ENCODE measurements at regions not wholly inside any gene's neighbourhood (a gene's known extent, or its start where the extent isn't known, plus 50 kb on each side); places are given as distances from the start of the nearest gene placed in this dataset.

DNA sequence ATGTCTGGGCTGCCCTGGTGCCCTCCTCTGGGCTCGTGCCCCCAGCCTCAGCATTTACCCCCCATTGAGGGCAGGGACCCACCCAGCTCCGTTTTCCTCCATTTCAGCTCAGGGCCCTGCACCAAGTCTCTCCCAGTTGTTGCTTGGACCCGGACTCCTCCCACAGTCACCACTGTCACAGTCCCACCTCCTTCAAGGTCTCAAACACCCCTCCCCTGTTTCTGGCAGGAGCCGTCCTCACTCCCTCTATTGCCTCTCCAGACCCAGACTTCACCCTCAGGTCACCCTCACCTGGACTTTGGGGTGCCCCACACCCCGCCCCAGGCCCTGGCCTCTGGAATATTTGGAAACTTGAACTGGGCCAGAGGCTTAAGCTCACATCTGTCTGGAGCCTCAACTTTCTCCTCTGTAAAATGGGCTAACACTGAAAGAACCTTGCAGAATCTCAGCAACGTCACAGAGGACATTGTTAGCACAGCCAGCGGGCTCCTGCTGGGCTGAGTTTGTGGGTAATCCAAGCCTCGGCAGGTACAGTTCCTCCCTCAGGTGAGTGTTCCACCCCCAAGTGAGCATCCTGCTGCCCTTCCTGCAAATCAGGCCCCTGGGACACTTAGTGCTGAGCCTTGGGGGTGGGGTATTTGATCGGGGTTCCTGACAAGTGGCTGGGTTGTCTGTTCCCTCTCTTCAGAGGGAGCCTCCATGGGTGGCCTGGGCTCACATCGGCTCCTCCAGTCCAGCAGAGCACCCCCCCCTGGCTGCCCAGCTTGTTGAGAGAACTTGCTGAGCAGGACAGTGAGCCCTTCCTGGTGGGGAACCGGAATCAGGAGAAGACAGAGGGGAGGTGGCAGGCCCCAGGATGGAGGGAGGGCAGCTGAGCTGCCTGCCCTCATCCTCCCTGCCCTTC lies 130.1 kb downstream of the C9orf50 start:
- no peak for DNase-seq (ENCODE audit: low read depth)

DNA sequence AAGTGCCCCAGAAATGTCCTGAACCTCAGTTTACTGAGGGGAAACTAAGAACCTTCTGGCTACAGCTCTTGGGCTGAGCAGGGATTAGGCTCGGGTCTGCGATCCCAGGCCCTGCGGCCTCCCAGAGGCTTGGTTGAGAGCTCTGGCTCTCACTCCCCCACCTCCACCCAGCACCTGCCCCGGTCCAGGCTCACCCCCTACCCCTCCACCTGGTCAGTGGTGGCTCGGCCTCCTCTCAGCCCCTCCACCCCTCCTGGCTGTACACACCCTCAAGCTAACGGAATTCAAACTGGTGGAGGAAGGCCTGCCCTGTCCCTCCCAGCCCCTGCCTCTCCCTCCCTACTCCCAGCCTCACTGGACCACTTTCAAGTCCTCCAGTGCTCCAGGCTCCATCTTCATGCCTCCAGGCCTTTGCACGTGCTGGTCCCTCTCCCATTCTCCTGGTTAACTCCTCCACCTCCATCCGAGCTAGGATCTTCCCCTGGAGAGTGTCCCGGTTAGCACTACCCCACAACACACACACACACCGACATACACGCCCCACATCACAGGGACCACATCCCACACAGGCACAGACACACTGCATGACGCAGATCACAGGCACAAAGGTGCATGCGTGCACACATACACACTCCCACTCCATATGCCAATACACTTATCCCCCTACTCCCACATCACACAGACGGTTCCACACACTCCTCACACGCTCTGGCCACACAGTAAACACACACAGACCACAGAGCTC lies 130.9 kb downstream of the C9orf50 start:
- DNase-seq (ENCODE audit: low read depth) = no peak

GRCh38 chr9:129487658-129488483 lies 133.0 kb downstream of the C9orf50 start:
- DNase-seq (ENCODE audit: low read depth) = peak; percentile 43

DNA sequence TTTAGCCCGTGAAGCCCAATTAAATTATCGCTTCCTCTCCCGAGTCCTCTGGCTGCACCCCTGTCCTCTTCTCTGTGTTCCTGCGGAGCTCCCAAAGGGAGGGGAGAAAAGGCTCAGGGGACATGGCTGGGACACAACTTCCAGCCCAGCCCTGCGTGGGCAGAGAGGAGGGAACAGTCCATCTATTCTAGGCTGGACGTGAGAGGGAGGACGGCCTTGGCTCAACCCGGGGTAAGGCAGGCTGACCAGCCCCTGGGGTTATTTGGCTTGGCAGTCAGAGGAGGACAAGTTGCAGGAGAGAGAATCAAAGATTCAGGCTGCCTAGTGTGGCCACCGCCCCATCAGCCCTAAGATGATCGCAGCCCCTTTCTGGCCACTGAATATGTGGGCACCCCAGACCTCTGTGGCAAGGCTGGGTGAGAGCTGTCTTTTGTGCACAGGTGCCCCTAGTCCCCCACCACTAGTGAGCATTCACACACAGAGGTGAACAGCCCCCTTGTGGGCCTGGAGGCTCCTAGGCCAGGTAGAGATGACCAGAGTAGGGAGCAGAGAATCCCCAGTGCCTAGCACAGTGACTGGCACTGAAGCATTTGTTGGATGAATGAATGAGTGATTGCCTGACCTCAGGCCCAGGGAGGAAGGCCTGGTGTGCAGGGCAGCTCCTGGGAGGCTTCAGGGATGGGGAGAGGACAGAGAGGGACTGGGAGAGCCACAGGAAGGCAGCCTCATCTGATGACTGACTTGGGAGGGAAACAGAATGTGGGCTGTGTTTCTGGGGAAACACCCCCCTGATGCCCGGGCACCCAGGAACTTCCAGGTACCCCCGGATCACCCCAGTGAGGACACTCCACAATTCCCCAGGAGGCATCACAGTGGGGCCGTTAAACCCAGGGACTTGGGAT lies 133.9 kb downstream of the C9orf50 start:
- peak; percentile 40 for DNase-seq (ENCODE audit: low read depth)

- no peak for DNase-seq (ENCODE audit: low read depth)
Measured at GRCh38 chr9:129485145-129485774, 135.6 kb downstream of the C9orf50 start.

DNA sequence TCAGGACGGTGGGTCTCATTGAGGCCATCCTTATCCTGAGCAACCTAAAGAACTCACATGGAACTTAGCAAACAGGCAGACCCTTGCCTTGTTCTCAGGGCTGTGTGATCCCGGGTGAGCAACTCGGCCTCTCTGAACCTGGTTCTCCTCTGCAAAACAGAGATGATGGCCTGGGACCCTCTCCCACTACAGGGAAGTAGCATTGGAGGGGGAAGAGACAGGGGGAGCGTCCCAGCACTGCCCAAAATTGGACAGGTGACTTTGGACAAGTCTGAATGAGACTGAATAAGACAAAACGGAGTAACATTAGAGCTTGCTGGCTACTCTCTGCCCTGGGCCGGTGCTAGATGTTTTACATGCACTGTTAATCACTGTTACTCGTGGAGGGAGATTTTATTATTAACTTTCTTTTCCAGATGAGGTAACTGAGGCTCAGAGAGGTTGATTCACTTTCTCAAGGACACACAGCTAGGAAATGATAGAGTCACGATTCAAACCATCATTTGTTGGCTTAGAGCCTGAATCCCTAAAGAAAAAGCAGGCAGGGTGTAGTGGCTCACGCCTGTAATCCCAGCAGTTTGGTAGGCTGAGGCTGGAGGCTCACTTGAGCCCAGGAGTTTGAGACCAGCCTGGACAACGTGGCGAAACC lies 136.4 kb downstream of the C9orf50 start:
- DNase-seq (ENCODE audit: low read depth) = no peak

GRCh38 chr9:129483415-129484351 lies 137.2 kb downstream of the C9orf50 start:
- peak; percentile 82 for DNase-seq (ENCODE audit: low read depth)

DNA sequence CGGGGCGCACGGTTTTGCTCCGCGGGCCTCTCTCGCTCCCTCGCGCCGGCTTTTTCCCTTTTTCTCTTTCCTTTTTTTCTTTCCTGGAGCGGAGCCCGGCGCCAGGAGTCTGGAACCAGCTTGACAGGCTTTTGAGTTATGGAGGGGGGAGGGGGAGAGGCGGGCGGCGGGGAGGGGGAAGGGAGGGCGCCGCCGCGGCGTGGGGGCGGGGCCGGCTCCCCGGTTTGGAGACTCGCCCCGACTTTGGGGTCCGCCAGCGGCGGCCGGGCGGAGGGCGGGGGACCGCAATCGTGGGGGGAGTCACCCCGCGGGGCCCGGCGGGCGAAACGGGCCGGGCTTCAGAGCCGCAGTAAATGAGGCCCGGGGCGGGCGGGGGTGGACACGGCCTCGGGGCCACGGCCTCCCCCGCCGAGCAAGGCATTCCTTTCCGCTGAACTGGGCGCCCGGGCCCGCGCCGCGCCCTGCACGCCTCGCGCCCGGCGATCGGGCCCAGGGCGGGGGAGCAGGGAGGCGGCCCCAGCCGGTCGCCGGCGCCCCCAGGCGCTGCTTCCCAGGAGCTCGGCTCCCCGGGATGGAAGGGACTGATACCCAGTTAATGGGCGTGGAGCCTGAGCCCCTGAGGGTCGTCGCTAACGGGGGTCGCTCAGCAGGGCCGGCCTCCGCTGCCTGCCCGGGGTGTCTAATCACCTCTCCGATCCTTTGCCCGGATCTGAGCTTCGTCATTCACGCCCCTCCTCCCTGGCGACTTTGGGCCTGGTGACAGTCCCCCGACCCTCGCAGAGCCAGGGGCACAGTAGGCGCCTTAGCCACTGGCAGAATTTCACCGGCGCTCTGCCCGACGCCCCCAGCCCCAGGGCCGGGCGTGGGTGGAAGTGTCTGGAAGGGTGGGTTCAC lies 138.1 kb downstream of the C9orf50 start:
- peak; percentile 90 for DNase-seq (ENCODE audit: low read depth)

- DNase-seq (ENCODE audit: low read depth) = peak; percentile 17
Measured at GRCh38 chr9:129481810-129482511, 138.9 kb downstream of the C9orf50 start.

DNA sequence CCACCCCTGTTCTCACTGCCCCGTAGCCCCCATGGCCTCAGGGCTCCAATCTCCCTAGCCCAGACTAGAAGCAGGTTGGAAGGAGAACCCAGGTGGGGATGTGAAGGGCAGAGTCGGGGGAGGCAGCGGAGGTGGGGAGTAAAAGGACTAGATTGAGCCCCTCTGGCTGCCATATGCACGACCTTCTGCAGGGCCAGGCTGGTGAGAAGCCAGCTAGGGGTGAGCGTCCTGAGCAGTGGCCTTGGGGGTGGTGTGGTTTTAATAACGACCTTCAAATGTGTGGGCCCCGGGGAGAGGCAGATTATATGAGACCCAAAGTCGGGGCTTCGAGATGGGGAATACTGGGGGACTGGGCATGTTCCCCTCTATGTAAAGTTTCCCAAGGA lies 139.5 kb downstream of the C9orf50 start:
- no peak for DNase-seq (ENCODE audit: low read depth)

- DNase-seq (ENCODE audit: low read depth) = no peak
Measured at GRCh38 chr9:129480745-129481144, 140.2 kb downstream of the C9orf50 start.

DNA sequence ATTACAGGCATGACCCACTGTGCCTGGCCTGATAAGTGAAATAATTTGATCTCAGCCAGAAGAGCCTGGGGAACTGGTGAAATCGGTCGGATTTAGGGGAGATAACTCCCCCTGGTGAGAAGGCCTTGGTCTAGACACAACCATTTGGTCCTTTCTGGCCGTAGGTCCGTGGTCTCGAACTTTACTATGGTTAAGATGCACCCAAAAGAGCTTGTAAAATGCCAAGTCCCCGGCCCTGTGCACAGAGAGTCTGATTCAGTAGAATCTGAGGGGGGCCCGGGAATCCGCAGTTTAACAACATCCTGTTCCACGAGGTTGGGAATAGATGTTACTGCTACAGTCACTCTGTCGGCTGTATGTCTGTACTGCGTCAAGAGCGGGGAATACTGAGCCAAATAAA lies 140.7 kb downstream of the C9orf50 start:
- no peak for DNase-seq (ENCODE audit: low read depth)

DNA sequence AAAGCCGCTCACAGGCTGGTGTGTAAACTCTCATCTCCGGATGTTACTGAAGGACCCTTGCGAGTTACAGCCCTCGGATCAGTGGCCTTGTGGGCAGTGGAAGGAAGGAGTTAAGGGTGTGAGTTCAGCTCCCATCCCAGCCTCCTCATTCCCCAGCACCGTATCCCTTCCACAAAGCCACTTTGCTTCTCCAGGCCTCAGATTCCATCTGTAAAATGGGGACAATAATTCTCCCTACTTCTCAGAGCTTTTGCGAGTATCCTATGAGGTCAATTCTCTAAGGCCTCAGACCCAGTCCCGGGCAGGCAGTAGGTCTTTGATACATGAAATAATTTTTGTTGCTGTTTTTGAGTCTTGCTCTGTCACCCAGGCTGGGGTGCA lies 141.3 kb downstream of the C9orf50 start:
- DNase-seq (ENCODE audit: low read depth) = no peak

DNA sequence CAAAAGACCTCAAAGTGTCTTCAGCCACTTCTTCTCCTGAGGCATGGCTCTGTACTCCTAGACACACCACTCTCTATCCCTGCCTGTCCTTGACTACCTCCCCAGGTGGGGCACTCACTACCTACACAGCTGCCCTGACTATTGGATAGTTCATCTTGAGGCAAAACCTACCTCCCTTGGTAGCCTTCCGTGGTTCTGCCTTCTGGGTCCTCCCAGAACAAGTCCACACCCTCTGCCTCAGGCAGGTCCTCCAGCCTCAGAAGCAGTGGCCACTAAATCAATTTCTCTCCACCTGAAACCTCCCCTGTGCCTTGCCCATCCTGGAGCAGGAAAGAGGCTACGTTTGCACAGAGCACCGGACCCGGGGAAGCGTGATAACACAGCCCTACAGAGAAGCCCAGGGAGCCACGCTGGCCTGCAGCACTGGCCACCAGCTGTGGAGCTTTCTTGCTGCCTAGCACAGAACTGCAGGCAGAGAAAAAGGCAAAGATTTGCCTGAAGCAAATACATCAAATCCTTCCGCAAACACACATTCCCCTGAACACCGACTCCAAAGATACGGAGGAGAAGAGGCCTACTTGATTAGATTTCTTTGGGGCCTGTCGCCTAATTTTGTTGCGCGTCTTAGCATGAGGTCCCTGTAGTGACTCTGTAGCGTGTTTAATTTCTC lies 141.8 kb downstream of the C9orf50 start:
- no peak for DNase-seq (ENCODE audit: low read depth)

DNA sequence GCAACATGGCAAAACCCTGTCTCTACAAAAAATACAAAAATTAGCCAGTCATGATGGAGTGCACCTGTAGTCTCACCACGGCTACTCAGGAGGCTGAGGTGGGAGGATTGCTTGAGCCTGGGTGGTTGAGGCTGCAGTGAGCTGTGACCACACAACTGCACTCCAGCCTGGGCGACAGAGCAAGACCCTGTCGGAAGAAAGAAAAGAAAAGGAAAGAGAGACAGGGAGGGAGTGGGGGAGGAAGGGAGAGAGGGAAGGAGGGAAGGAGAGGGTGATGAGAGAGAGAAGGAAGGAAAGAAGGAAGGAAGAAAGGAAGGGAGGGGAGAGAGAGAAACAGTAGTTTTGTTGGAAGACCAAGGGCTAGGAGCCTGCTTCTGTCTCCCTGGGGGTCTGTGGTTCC lies 142.4 kb downstream of the C9orf50 start:
- no peak for DNase-seq (ENCODE audit: low read depth)

All from myocyte (in vitro differentiated cells).